Activated naive CD4-positive, alpha-beta T cell treated with Interleukin-2 at 50 U/mL for 16 hours (primary cell): ENCODE measurements at regions not wholly inside any gene's neighbourhood (a gene's known extent, or its start where the extent isn't known, plus 50 kb on each side); places are given as distances from the start of the nearest gene placed in this dataset.

Source experiments
- DNase-seq: peaks from one replicate; pipeline ENCODE4 v3.0.0-alpha.2; 2020

DNA sequence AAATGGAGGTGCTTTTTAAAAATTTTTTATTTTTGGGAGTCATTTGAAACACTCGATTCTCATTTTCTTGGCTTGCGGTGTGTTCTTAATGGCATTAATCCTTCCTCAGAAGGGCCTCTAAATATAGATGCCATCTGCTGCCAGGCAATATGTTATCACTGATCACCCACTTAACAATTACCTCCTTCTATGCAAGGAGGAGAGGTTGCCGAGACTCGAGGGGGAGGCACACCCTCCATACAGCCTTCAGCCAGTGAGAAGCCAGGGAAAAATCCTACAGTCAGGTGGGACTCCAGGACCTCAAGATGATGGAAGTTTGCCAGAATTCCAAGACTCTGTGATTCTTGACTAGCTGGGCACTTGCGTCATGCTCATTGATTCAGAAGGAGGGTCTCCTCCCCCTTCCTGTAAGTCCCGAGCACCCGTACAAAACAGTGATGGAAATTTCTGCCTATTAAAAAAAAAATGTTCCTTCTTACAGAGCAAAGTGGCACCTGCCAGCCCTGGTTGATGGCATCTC lies 574.5 kb downstream of the TYW1 start:
- DNase-seq: no peak

DNA sequence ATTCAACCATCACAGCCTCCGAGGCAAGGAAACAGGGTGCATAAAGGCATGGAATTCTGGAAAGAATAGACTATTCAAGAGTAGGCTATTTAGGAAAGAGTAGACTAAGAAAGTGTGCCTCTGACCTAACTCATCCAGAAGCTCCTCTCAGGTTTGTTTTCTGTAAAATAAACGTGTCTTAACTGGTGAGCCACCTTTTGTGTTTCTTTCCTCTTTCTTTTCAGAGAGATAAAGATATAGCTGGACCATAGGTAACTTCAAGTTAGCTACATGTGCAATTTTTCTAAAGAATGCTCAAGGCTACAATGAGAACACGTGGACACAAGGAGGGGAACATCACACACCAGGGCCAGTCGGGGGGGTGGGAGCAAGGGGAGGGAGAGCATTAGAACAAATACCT lies 577.0 kb downstream of the TYW1 start:
- DNase-seq: no peak

DNA sequence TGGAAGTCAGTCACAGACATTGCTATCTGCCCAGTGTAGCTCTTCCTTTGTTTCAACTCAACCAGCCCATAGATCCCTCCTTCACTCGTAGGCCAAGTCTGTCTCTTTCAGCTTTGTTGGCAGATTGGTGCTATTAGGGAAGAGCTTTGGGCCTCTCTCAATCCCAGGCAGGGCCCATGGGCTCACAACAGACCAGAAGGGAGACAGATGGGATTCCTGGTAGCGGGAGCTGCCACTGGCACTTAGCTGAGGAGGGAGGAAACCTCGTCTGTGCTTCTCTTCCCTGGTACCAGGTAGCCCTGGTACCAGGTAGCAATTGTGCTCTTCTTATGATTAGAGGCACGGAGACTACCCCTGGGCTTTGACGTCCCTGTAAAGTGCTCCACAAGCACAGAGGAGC lies 592.0 kb downstream of the TYW1 start:
- no peak for DNase-seq

DNA sequence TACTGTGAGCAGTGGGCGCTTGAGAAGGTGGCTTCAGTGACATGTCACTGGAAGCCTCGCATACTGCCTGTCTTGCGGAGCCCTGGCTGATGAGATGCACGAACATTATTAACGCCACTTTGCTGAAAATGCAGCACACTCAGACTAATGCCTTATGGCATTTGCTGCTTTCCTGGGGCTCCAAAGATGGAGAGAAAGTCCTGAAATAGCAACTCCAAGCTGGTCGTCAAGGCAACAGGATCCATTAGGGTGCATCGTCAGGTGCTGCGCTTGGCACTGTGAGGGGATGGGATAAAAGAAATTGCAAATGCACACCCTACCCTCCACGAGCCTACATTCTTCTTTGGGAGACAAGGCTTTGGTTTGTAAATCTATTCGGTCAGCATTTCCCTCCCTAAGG lies 592.5 kb downstream of the TYW1 start:
- no peak for DNase-seq

- no peak for DNase-seq
These were observed 594.0 kb downstream of the TYW1 start for GRCh38 chr7:67590649-67591048.

- DNase-seq: no peak
These were observed 597.2 kb downstream of the TYW1 start for GRCh38 chr7:67593794-67594193.

DNA sequence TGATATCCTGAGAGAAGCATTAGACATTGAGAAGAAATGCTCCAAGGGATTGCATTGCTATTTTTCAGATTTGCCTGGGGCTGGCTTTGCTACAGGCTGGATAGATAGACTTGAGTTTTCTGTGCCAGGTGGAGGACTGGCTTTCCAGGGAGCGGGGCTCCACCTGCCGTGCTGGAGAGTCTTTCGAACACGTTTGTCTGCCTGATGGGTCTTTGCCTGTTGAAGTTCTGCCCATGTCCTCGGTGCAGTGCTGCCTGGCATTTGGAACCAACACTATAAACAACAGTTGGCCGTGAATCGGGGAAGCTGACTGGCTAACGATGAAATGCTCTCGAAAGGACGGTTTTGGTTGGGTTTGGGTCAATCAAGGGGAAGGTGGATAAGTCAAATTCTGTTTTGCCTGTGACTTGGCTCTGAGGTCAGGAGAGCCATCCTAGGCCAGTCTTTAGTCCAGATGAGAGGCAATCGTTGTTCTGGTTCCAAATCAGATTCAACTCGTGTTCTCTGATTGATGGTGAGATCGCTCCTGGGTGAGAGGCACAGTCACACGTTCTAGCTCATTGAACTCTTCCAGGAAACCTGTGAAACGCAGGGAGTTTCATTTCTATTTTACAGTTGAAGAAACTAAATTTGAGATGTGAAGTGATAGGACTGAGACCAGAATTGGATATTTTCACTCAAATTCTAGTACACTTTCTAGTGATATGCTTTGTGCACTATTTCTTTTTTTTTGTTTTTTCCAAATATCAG lies 599.0 kb downstream of the TYW1 start:
- no peak for DNase-seq

DNA sequence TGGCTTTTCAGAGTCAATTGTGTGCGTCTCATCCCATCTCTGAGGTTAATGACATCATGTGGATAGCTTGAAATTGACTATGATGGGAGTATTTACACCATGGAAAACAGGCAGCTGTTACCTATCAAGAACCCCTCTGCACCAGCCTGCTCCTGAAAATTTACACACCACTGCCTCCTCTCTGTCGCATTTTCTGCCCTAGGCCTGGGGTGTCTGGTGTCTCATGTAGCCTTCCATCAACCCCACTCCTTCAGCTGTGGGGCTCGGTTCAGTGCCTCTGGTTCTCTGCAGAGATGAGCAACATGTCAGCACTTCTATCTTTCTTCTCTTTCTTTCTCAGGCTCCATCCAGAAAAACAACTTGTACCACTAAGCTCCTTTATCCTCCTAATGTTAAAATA lies 600.5 kb downstream of the TYW1 start:
- DNase-seq: no peak

DNA sequence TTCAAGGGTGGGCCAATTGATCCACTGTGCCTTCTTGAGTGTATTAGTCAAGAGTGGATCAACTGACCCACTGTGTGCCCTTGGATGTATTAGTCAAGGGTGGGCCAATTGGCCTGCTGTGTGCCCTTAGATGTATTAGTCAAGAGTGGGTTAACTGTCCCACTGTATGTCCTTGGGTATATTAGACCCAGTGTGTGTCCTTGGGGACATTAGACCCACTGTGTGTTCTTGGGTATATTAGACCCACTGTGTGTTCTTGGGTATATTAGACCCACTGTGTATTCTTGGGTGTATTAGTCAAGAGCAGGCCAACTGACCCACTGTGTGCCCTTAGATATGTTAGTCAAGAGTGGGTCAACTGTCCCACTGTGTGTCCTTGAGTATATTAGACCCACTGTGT lies 601.8 kb downstream of the TYW1 start:
- DNase-seq: no peak

- no peak for DNase-seq
These were observed 602.9 kb downstream of the TYW1 start for GRCh38 chr7:67599331-67600062.

DNA sequence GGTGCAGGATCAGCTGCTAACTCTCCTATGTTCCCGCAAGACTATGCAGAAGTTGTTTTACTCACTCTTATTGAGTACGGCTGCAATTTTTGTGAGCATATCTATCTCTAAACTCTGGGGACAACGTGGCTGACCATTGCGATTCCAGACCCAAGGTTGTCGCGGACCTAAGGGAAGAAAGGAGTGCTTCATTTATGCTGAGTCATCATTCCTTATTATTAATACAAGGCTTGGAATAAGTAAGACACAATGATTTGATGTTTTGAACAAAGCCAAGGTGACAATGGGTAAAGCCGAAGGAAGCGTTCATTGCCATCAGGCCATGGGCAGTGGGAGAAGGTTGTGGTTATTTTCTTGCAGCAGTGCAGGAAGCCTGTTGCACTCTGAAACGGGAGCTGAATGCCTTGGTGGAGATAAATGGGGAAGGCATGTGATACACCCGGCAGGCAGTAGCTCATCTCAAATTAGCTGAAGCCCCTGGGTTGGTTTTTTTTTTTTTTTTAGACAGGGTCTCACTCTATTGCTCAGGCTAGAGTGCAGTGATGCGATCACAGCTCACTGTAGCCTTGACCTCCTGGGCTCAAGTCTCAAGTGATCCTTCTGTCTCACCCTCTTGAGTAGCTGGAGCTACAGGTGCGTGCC lies 605.7 kb downstream of the TYW1 start:
- no peak for DNase-seq

- no peak for DNase-seq
These were observed 608.1 kb downstream of the TYW1 start for GRCh38 chr7:67604461-67605386.

- DNase-seq: no peak
These were observed 612.2 kb downstream of the TYW1 start for GRCh38 chr7:67608806-67609205.

DNA sequence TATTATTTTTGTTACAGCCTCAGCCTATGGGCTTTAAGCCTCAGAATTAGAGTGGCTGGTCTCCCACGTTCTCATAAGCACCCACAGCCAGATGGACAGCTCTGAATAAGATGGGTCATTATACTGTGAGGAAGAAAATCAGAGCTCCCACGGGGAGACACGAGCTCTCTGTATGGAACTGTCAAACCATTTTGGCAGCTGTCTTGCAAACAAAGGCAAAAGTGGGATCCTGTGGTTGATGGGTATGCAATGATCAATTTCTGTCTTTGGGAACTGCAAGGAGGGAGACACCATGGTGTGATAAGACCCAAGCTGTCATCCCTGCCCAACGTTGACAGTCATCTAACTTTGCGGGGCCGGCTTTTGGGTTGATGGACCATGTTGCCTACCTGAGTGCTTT lies 614.3 kb downstream of the TYW1 start:
- no peak for DNase-seq

- DNase-seq: no peak
These were observed 618.2 kb downstream of the TYW1 start for GRCh38 chr7:67614843-67615242.

DNA sequence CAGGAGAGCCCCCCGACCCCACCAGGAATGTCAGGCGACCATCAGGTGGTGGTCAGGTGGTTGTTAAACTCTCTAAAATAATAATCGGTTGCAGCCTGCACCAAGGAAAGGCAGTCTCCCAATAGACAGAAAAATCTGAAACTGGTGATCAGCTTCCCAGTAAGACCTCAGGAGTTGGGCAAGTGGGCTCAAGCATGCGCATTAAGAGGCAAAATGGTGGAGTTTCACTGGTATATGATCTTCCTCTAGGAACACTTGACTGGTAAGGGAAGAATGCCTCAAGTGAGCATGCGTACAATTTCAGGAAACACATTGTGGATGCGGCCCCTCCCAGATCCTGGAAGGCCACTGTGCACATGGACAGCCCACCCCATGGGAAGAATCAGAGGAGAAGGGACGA lies 619.9 kb downstream of the TYW1 start:
- DNase-seq: no peak

DNA sequence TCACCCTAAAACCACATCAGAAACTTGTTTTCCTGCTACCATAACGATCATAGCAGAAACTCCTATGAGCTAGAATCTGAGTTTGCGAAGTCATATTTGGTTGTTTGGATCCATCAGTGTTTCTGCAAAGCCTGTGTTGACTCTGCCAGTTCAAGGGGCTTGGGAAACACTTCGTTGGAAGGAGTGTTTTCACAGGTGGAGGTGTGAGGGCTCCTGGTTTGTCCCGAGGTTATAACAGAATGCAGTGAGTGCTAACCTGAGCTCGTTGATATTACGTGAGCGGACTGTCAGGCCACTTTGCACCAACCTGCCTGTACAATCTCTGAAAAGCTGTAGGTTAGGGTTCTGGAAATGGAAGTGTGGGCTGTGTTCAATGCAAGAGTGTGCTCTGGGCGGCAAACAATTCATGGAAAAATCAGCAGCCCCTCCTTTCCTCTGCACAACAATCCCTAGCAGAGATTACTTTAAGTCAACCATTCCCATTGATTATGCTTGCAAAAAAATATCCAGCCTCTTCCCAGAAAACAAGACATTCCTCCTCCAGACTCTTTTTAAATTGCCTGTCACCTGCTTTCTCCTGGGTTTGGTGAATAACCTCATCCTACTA lies 622.0 kb downstream of the TYW1 start:
- no peak for DNase-seq

DNA sequence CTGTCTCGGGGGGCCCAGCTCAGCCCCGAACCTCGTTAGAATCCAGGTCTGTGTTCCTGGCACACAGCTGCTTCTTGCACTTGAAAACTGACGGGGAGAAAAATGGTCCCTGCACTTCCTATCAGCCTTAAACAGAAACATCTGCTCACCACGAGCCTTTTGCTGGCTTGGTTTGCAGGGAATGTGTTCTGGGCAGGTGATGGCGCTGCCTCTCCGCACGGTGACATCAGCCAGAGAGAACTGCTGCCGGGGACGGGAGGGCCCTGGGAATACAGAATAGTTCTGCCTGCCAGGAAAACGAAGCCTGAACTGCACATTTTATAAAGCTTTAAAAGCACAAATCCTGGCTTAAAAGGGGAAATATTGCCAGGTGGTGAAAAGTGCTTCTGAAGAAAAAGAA lies 622.5 kb downstream of the TYW1 start:
- DNase-seq: no peak

GRCh38 chr7:67620216-67620933 lies 623.7 kb downstream of the TYW1 start:
- no peak for DNase-seq

- DNase-seq: no peak
These were observed 625.1 kb downstream of the TYW1 start for GRCh38 chr7:67621704-67622103.

DNA sequence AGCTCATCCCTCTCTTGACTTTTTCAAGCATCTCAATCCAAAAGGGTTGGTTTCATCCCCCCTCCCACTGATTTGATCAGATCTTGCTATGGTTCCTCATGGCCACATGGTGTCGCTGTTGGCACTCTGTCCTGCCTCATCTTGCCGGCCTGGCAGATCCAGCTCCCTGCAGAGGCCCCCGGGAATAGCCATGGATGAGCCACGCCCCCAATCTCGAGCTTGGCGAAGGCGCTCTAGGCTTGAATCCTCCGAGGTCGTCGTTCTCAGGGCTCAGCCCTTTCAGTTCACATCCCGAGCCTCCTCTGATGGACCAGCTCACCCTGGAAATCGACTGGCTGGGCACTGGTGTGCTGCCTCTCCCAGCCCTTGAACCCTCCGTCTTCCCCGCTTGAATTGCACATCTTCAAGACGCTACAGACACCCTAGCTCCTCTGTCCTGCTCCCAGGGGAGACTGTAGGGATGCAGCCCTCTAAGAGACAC lies 628.7 kb downstream of the TYW1 start:
- no peak for DNase-seq

DNA sequence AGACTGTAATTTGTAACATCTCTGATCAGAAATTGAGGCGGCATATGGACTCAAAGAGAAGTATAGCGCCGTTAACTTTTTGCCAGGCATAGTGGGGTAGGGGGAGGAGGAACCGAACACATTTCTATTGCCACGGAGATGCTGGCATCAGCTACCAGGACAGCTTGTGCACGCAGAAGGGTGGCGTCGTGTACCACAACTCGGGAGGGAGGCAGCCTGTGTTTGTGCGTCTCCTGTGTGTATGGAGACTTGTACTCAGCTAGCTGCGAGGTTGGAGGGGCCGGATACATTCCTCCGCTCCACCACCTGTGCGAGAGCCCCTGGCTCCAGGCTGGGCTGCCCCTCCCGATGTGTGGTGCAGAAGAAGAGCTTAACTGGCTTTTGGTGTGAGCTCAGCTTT lies 634.8 kb downstream of the TYW1 start:
- DNase-seq: no peak
